RWPE2 (cell line): ENCODE measurements at regions not wholly inside any gene's neighbourhood (a gene's known extent, or its start where the extent isn't known, plus 50 kb on each side); places are given as distances from the start of the nearest gene placed in this dataset.

Source experiments
- ATAC-seq: fragments of 200-7000 bp; cut with Tn5 transposase; 3 replicates; pipeline ENCODE4 v1.9.1; 2021; ENCODE audit warnings: low read depth
- DNase-seq: peaks from one replicate; pipeline ENCODE4 v3.0.0-alpha.2; 2020; ENCODE audit warnings: low spot score
- H3K27ac ChIP-seq: fragments of 450-650 bp; 2 replicates; pipeline ENCODE4 v1.5.1; 2017; ENCODE audit warnings: mild to moderate bottlenecking; ENCODE audit not compliant: poor library complexity, severe bottlenecking
- H3K27me3 ChIP-seq: fragments of 250-450 bp; sonication (Bioruptor Pico); 2 replicates; pipeline ENCODE4 v1.5.1; 2021; ENCODE audit warnings: mild to moderate bottlenecking, moderate library complexity; ENCODE audit not compliant: insufficient read depth, poor library complexity, severe bottlenecking
- H3K36me3 ChIP-seq: fragments of 250-450 bp; sonication (Bioruptor Pico); 2 replicates; pipeline ENCODE4 v1.5.1; 2020; ENCODE audit warnings: low read depth, mild to moderate bottlenecking, moderate library complexity
- H3K4me1 ChIP-seq: fragments of 250-450 bp; sonication (Bioruptor Pico); 2 replicates; pipeline ENCODE4 v1.5.1; 2021; ENCODE audit warnings: mild to moderate bottlenecking, moderate library complexity; ENCODE audit not compliant: insufficient read depth, poor library complexity, severe bottlenecking
- H3K4me3 ChIP-seq: fragments of 250-450 bp; sonication (Bioruptor Pico); 2 replicates; pipeline ENCODE4 v1.5.1; 2021; ENCODE audit warnings: mild to moderate bottlenecking, moderate library complexity; ENCODE audit not compliant: severe bottlenecking
- H3K9me3 ChIP-seq: fragments of 250-450 bp; sonication (Bioruptor Pico); 2 replicates; pipeline ENCODE4 v1.5.1; 2021; ENCODE audit warnings: mild to moderate bottlenecking, moderate library complexity; ENCODE audit not compliant: severe bottlenecking
- CTCF ChIP-seq: fragments of 450-650 bp; IDR thresholded peaks from one replicate; pipeline ENCODE4 v1.5.1; 2017; ENCODE audit warnings: mild to moderate bottlenecking, moderate library complexity; ENCODE audit not compliant: poor library complexity, severe bottlenecking

GRCh38 chr1:63051356-63051755 is 267.4 kb downstream of the ATG4C start:
- H3K27me3 ChIP-seq: no peaks in the 10 kb centered on the region
- ATAC-seq (no peak), DNase-seq (no peak)
- H3K4me3 ChIP-seq: no peak overlapping the region
- no peak for TF ChIP-seq CTCF
- H3K27ac ChIP-seq: no peak overlapping the region
- H3K9me3 ChIP-seq: no peaks in the 10 kb centered on the region
- no peaks in the 10 kb centered on the region for H3K4me1 ChIP-seq
- no peaks in the 10 kb centered on the region for H3K36me3 ChIP-seq

- H3K9me3 ChIP-seq: no peaks in the 10 kb centered on the region
- H3K27ac ChIP-seq: no peak overlapping the region
- no peaks in the 10 kb centered on the region for H3K4me1 ChIP-seq
- TF ChIP-seq CTCF: no peak
- no peaks in the 10 kb centered on the region for H3K36me3 ChIP-seq
- no peak for DNase-seq
- H3K4me3 ChIP-seq: no peak overlapping the region
- no peak for ATAC-seq
- no peaks in the 10 kb centered on the region for H3K27me3 ChIP-seq
Observed at GRCh38 chr1:63051886-63052285, 268.0 kb downstream of the ATG4C start.

- H3K4me1 ChIP-seq: no peaks in the 10 kb centered on the region
- H3K27ac ChIP-seq: no peak overlapping the region
- TF ChIP-seq CTCF: no peak
- DNase-seq (no peak), ATAC-seq (no peak)
- no peaks in the 10 kb centered on the region for H3K36me3 ChIP-seq
- H3K4me3 ChIP-seq: no peak overlapping the region
- no peaks in the 10 kb centered on the region for H3K9me3 ChIP-seq
- no peaks in the 10 kb centered on the region for H3K27me3 ChIP-seq
Observed at GRCh38 chr1:63054184-63054583, 268.2 kb upstream of the FOXD3 start.

- H3K9me3 ChIP-seq: no peaks in the 10 kb centered on the region
- no peak overlapping the region for H3K27ac ChIP-seq
- TF ChIP-seq CTCF: no peak
- H3K36me3 ChIP-seq: no peaks in the 10 kb centered on the region
- DNase-seq (no peak), ATAC-seq (no peak)
- H3K4me3 ChIP-seq: no peak overlapping the region
- no peaks in the 10 kb centered on the region for H3K27me3 ChIP-seq
- H3K4me1 ChIP-seq: no peaks in the 10 kb centered on the region
Observed at GRCh38 chr1:63063367-63063766, 259.0 kb upstream of the FOXD3 start.

- Histone ChIP-seq H3K36me3 (no peaks in the 10 kb centered on the region), H3K27me3 (no peaks in the 10 kb centered on the region), H3K27ac (no peak overlapping the region), H3K4me1 (no peaks in the 10 kb centered on the region), H3K4me3 (no peak overlapping the region), H3K9me3 (no peaks in the 10 kb centered on the region)
- DNase-seq (no peak), ATAC-seq (no peak)
- no peak for TF ChIP-seq CTCF
Observed at GRCh38 chr1:63064135-63064534, 258.2 kb upstream of the FOXD3 start.
